B cell (primary cell): ENCODE measurements at regions not wholly inside any gene's neighbourhood (a gene's known extent, or its start where the extent isn't known, plus 50 kb on each side); places are given as distances from the start of the nearest gene placed in this dataset.
A peak's percentile ranks its signal among the peaks of the same experiment; 100 is the strongest.

Experiments
- ATAC-seq: fragments of 200-7000 bp; cut with Tn5 transposase; one replicate; pipeline ENCODE4 v1.10.0; 2021; ENCODE audit warnings: low read depth, mild to moderate bottlenecking, moderate number of reproducible peaks, moderate library complexity
- CTCF ChIA-PET: fragments of 350-600 bp; sonication (Branson Sonifier 250); formaldehyde crosslinking; loops from one replicate; lab custom pipeline; 2021; ENCODE audit warnings: antibody characterized with exemption, inconsistent platforms; lab: Charles Lee
- POLR2A ChIA-PET: fragments of 350-600 bp; sonication (Branson Sonifier 250); formaldehyde crosslinking; loops from one replicate; lab custom pipeline; 2021; ENCODE audit warnings: antibody characterized with exemption; lab: Charles Lee
- DNase-seq: peaks from one replicate; pipeline ENCODE4 v3.0.0; 2013
- H2AFZ ChIP-seq: 2 replicates; pipeline ENCODE4 v1.6.1; 2012; ENCODE audit warnings: mild to moderate bottlenecking, low read depth, low read length; ENCODE audit not compliant: insufficient read depth, poor library complexity, severe bottlenecking
- H3K27ac ChIP-seq, 2 donors: 1 replicate in 1 of 2; 2 replicates in 1 of 2; pipeline ENCODE4 v1.5.1; 2012 to 2013; ENCODE audit warnings: low read length in 2 of 2, mild to moderate bottlenecking in 2 of 2, moderate library complexity in 1 of 2
- H3K27me3 ChIP-seq, 4 experiments: fragments of 200-600 bp in 1 of 4; sonication (generic) in 1 of 4; replicated peaks in 1 of 4; 1 replicate in 2 of 4; 2 replicates in 2 of 4; pipeline versions ENCODE4 v1.6.1 to v1.7.0; 2013 to 2016; ENCODE audit warnings: low read length in 3 of 4, mild to moderate bottlenecking in 2 of 4, mixed read lengths in 1 of 4, moderate library complexity in 1 of 4; ENCODE audit not compliant: insufficient read depth in 4 of 4, control insufficient read depth in 3 of 4; ENCODE audit errors: control extremely low read depth in 1 of 4
- H3K36me3 ChIP-seq, 2 experiments: replicated peaks in 1 of 2; 1 replicate in 1 of 2; 2 replicates in 1 of 2; pipeline versions ENCODE4 v1.6.1 to v1.7.1; 2013; ENCODE audit warnings: low read length in 1 of 2; ENCODE audit not compliant: insufficient read depth in 2 of 2, control insufficient read depth in 1 of 2; ENCODE audit errors: control extremely low read depth in 1 of 2, extremely low read depth in 1 of 2
- H3K4me1 ChIP-seq, 2 donors: fragments of 200-600 bp in 1 of 2; sonication (generic) in 1 of 2; 1 replicate in 1 of 2; 2 replicates in 1 of 2; pipeline versions ENCODE4 v1.5.1 to v1.6.1; 2013 to 2017; ENCODE audit warnings: low read length in 2 of 2; ENCODE audit not compliant: control insufficient read depth in 2 of 2, insufficient read depth in 2 of 2
- H3K4me2 ChIP-seq: replicated peaks from 2 replicates; pipeline ENCODE3; 2012; ENCODE audit warnings: mild to moderate bottlenecking, low read depth, low read length; ENCODE audit not compliant: poor library complexity, severe bottlenecking
- H3K4me3 ChIP-seq, 5 experiments: fragments of 200-600 bp in 1 of 5; sonication (generic) in 1 of 5; 1 replicate in 3 of 5; 2 replicates in 2 of 5; pipeline versions ENCODE4 v1.5.1 to v1.7.0; 2011 to 2016; ENCODE audit warnings: low read length in 4 of 5, mild to moderate bottlenecking in 4 of 5, low read depth in 2 of 5, control low read depth in 1 of 5, moderate library complexity in 1 of 5; ENCODE audit not compliant: insufficient read depth in 1 of 5; ENCODE audit errors: control extremely low read depth in 1 of 5, extremely low read depth in 1 of 5
- H3K79me2 ChIP-seq: fragments of 200-600 bp; sonication (generic); one replicate; pipeline ENCODE4 v1.6.0; 2016; ENCODE audit warnings: low read length; ENCODE audit not compliant: control insufficient read depth, insufficient read depth
- H3K9ac ChIP-seq: fragments of 200-600 bp; sonication (generic); 2 replicates; pipeline ENCODE4 v1.6.1; 2017; ENCODE audit warnings: mild to moderate bottlenecking, low read length, moderate library complexity
- H3K9me3 ChIP-seq, 3 donors: one replicate each; pipeline versions ENCODE4 v1.6.1 to v1.7.1; 2013; ENCODE audit warnings: low read length in 2 of 3; ENCODE audit not compliant: control insufficient read depth in 2 of 3, insufficient read depth in 1 of 3; ENCODE audit errors: control extremely low read depth in 1 of 3
- H4K20me1 ChIP-seq: 2 replicates; pipeline ENCODE4 v1.6.0; 2012; ENCODE audit warnings: mild to moderate bottlenecking, low read length; ENCODE audit not compliant: insufficient read depth, control insufficient read depth, poor library complexity, severe bottlenecking
- H3K27ac Mint-ChIP-seq: one replicate; pipeline ENCODE4 v1.8.0; 2021; ENCODE audit warnings: mixed read lengths
- H3K27me3 Mint-ChIP-seq: one replicate; pipeline ENCODE4 v1.8.0; 2021; ENCODE audit warnings: mixed read lengths
- H3K4me1 Mint-ChIP-seq: one replicate; pipeline ENCODE4 v1.8.0; 2021; ENCODE audit warnings: mixed read lengths
- H3K4me3 Mint-ChIP-seq: one replicate; pipeline ENCODE4 v1.8.0; 2021; ENCODE audit warnings: mixed read lengths
- H3K9me3 Mint-ChIP-seq: one replicate; pipeline ENCODE4 v1.8.0; 2022; ENCODE audit warnings: mixed read lengths; ENCODE audit not compliant: insufficient read depth
- EZH2 ChIP-seq: IDR thresholded peaks from 2 replicates; pipeline ENCODE4 v1.6.1; 2012; ENCODE audit warnings: borderline replicate concordance, low read depth, mild to moderate bottlenecking, moderate library complexity, low read length; ENCODE audit not compliant: insufficient read depth, poor library complexity, severe bottlenecking
- WGBS: methylation state at CpG from one replicate; pipeline ENCODE4 v1.1.5; 2013; ENCODE audit warnings: missing lambda C conversion rate; ENCODE audit not compliant: insufficient coverage; 5-methylcytosine and 5-hydroxymethylcytosine counted together
- intact Hi-C: fragments of 100-400 bp; cut with micrococcal nuclease; formaldehyde crosslinking; loops from one replicate; pipeline ENCODE4 v1.10.0; 2022
- TF ChIP-seq, protein P1 (sequence below): fragments of 200-600 bp; IDR thresholded peaks from one replicate; pipeline ENCODE4 v1.8.0; 2022; ENCODE audit warnings: antibody characterized with exemption, mild to moderate bottlenecking

GRCh38 chr1:199551967-199552565, 475.4 kb upstream of the NR5A2 start:
- peaks cover 5% of the 10 kb centered on the region for H3K27me3 Mint-ChIP-seq
- no peaks in the 10 kb centered on the region for H3K36me3 ChIP-seq
- no peaks in the 10 kb centered on the region for H4K20me1 ChIP-seq
- H3K4me1 Mint-ChIP-seq, result peaks cover 3% of the 10 kb centered on the region
- ATAC-seq, result no peak
- 0% methylated on average over 1 of the region's 4 CpGs for WGBS
- H3K27ac ChIP-seq, result no peak overlapping the region
- no peaks in the 10 kb centered on the region for H3K79me2 ChIP-seq
- H3K4me1 ChIP-seq, result peaks cover 0 to 5% of the 10 kb centered on the region in 2 donors
- TF ChIP-seq, protein P1, sequence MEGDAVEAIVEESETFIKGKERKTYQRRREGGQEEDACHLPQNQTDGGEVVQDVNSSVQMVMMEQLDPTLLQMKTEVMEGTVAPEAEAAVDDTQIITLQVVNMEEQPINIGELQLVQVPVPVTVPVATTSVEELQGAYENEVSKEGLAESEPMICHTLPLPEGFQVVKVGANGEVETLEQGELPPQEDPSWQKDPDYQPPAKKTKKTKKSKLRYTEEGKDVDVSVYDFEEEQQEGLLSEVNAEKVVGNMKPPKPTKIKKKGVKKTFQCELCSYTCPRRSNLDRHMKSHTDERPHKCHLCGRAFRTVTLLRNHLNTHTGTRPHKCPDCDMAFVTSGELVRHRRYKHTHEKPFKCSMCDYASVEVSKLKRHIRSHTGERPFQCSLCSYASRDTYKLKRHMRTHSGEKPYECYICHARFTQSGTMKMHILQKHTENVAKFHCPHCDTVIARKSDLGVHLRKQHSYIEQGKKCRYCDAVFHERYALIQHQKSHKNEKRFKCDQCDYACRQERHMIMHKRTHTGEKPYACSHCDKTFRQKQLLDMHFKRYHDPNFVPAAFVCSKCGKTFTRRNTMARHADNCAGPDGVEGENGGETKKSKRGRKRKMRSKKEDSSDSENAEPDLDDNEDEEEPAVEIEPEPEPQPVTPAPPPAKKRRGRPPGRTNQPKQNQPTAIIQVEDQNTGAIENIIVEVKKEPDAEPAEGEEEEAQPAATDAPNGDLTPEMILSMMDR, result peak; percentile 91
- no peak for TF ChIP-seq EZH2
- no peak overlapping the region for H3K9ac ChIP-seq
- DNase-seq, result peak; percentile 73
- ChIA-PET CTCF (interaction anchor here (0.7 to 2.0 kb wide), 15 partner anchors 10 to 829 kb away, joined by 3 to 8 read pairs (median 3); no protein-coding TSS in a partner anchor), POLR2A (no interaction called here)
- H2AFZ ChIP-seq, result no peak overlapping the region
- no peaks in the 10 kb centered on the region for H3K9me3 Mint-ChIP-seq
- H3K9me3 ChIP-seq, result no peaks in the 10 kb centered on the region
- peaks cover 0 to 3% (median 0%) of the 10 kb centered on the region in 4 experiments for H3K27me3 ChIP-seq
- intact Hi-C loops, result loop anchor here (5.0 to 10.0 kb wide), 4 partner anchors 210 to 795 kb away; no protein-coding TSS in a partner anchor
- H3K27ac Mint-ChIP-seq, result no peak overlapping the region
- peak overlapping the region; percentile 6 for H3K4me2 ChIP-seq
- H3K4me3 ChIP-seq, result no peak overlapping the region
- no peak overlapping the region for H3K4me3 Mint-ChIP-seq

GRCh38 chr1:199553104-199553503, 474.4 kb upstream of the NR5A2 start:
- Histone ChIP-seq H3K27ac (no peak overlapping the region), H3K27me3 (peaks cover 0 to 3% (median 0%) of the 10 kb centered on the region in 4 experiments), H3K4me3 (no peak overlapping the region), H3K36me3 (no peaks in the 10 kb centered on the region), H3K9me3 (no peaks in the 10 kb centered on the region), H3K4me2 (no peak overlapping the region), H4K20me1 (no peaks in the 10 kb centered on the region), H3K4me1 (peaks cover 0 to 5% of the 10 kb centered on the region in 2 donors), H3K79me2 (no peaks in the 10 kb centered on the region), H2AFZ (no peak overlapping the region), H3K9ac (no peak overlapping the region)
- no peak for TF ChIP-seq EZH2
- TF ChIP-seq, protein P1, result no peak
- ATAC-seq, result no peak
- Mint-ChIP-seq H3K4me3 (no peak overlapping the region), H3K4me1 (peaks cover 3% of the 10 kb centered on the region), H3K27ac (no peak overlapping the region), H3K27me3 (peaks cover 5% of the 10 kb centered on the region), H3K9me3 (no peaks in the 10 kb centered on the region)
- POLR2A ChIA-PET, result no interaction called here
- CTCF ChIA-PET, result interaction anchor here (0.5 to 2.0 kb wide), 4 partner anchors 764 to 934 kb away, joined by 3 to 4 read pairs (median 4); no protein-coding TSS in a partner anchor
- intact Hi-C loops, result loop anchor here (5.0 to 10.0 kb wide), 4 partner anchors 211 to 796 kb away; no protein-coding TSS in a partner anchor
- WGBS, result no CpG with 5 or more reads among the region's 1 CpG
- no peak for DNase-seq
